GM19240 (cell line): ENCODE measurements at regions not wholly inside any gene's neighbourhood (a gene's known extent, or its start where the extent isn't known, plus 50 kb on each side); places are given as distances from the start of the nearest gene placed in this dataset.

Experiments
- DNase-seq: peaks from one replicate; pipeline ENCODE4 v3.0.0; 2011; ENCODE audit warnings: low spot score; ENCODE audit not compliant: insufficient read length

DNA sequence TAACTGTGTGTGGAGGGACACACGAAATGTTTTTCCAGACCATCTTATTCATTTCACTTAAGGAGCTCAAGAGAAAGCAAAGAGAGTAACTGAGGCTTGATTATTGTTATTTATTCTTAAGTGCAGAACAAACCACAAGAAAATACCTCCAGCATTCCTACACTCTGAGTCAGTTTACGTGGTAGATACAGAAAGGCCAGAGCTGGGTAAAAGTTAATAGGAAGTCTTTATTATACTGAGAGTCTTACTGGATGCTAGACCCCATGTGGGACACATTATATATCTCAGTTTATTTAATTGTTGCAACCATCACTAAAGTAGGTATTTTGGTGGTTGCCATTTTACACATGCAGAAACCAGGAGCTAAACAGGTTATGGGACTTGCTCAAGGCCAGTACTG lies 261.4 kb upstream of the POU2AF2 start:
- DNase-seq, result no peak

DNA sequence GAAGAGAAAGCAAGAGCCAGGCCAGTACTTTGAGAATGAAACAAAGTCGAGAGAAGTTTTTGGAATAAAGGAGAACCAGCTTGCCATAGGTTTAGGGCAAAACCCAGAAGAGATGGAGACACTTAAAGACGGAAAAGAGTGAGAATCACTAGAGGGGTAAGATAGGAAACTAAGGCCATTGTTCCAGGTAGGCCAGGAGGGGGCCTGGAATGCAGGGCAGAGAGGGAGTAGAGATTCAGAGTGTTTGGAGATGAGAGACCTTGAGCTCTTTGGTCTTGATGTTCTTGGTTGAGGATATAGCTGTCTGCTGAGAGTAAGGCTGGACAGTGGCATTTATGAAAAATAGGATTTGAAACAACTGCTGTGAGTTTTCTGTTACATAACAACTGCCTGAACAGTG lies 263.3 kb upstream of the POU2AF2 start:
- no peak for DNase-seq

DNA sequence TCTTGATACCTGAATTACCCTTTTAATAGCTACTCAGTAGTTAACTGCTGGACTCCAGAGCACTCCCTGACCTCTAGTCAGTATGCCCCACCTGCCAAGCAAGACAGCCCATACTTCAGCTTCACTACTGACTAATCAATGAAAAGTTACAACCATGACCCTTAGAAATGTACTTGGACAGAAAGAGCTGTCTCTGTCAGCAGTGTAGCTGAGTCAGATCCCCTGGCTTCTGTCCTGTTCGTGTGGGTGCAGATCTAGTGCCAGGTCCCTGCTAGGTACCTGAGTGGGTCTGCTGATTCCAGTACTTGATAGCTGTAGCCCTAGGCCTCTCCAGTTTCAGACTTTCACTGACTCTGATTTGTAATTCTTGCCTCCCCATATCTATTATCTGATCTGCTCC lies 265.8 kb upstream of the POU2AF2 start:
- no peak for DNase-seq

DNA sequence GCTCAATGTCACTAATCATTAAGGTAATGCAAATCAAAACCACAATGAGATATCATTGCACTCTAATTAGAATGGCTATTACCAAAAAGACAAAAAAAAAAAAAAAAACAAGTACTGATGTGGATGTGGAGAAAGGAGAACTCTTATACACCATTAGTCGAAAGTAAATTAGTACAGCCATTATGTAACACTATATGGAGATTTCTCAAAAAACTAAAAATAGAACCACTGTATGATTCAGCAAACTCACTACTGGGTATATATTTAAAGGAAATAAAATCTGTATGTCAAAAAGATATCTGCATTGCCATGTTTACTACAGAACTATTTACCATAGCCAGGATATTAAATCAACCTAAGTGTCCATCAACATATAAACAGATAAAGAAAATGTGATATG lies 265.4 kb upstream of the ARHGAP20 start:
- DNase-seq, result no peak

DNA sequence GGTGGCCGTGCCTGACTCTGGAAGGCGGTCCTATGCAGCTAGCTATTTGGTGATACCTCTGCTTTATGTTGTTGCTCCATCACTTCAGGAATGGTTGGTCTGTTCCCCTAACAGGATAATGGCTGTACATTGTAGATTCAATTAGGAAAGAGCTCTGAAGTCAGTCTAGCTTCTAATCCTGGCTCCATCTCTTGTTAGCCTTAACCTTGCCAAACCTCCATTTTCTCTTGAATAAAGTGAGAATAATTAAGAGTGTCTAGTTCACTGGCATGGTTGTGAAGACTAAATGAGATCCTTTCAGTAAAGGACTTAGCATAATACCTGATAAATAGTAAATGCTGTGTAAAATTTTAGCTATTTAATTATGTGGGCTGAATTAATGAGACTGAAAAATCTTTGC lies 262.5 kb upstream of the ARHGAP20 start:
- DNase-seq, result no peak

DNA sequence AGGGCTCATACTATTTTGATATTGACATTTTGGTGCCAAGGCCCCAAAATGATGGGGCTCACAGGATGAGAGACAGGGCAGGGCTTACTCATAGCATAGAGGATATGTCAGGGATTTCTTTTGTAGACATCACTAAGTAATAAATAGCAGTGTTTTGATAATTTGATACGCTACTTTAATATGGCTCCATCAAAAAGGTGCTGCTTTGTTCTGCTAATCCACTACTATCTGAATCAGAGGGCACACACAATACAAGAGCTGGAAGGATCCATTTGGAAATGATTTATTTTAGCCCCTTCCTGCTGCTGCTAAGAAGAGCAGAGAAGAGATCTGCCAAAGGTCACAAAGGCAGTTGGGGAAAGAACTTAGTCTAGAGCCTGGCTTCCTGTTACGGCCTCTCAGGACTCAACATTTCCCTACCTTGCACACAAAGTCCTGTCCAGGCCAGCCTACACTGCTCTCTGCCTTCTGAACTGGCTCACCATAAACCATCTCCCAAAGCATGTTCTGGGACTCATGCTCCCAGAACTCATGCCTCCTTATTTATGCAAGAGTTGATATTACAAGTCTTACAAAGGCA lies 261.3 kb upstream of the ARHGAP20 start:
- no peak for DNase-seq

DNA sequence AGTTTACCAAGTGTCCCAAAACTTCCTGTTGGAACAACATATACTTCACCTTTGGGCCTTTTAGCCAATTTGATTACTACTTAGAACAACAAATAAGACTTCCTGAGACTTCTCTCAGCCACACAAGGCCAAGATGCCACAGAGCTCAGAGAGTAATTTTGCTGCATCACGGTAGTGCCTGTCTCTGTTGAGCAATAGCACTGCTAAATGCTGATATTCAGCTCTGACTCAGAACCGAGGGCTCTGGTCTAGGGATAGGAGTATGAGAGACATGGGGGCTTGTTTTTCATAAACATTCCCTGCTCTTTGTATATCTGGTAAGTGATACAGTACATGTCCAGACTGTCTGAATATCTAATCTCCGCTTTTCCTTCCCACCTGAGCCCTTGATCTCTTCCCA lies 260.4 kb upstream of the ARHGAP20 start:
- DNase-seq, result no peak

DNA sequence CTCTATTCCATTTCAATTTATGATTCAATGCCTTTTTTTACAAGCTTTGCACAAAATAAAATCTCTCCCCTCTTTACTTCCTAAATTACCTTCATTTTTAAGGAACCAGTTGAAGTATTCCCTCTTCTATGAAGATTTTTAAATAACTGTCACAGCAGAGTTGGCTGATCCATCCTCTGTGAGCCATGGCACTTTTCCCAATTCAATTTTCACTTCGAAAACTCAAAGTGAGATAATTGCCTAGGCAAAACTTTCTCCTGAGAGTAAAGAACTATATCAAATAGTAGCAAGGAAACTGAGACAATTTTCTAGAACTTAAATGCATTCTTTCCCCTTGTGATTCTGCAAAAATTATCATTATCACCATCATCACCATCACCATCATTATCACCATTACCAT lies 259.9 kb upstream of the ARHGAP20 start:
- DNase-seq, result no peak

DNA sequence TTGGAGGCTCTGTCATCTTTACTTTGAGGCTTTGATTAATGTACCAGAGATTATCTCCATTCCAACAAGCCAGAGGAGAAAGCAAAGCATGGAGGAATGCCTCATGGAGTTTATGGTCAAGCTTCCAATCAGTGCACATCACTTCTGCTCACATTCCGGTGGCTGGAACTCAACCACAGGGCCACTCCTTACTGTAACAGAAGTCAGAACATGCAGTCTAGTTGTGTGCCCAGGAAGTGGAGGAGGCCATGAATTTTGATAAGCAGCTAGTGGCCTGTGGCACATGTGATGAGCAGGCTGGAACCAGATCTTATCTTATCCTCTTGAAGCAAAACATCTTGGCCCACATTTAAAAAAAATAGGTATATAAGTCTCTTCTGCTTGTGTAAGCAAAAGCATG lies 258.9 kb upstream of the ARHGAP20 start:
- DNase-seq, result no peak

DNA sequence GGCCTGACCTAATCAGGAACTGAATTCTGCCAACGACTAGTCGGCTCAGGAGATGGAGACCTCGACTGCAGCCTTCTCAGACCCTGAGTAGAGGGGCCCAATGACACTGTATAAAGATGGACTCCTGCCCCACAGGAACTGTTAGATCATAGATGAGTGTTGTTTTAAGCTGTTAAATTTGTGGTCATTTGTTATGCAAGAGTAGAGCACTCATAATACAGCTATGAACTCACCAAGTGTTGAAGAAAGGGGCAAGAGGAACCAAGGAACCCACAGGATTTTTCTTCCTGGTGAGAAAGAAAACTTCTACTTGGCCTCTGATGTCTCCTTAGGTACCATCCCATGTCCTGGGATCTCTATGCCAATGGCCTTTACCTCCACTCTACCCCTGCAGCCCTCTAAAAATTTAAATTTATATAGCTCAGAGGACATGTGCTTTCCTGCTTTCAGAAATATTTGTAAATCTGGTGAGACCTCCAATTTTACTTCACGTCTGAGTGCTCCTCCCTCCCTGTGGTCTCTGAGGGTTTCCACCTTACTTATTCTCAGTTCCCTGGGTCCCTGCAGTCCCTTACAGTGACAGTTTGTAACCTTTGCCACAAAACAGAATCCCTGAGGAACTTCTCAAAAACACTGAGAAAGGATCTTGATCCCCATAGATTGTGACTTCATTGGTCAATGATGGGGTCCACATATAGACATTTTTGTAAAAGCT lies 256.3 kb upstream of the ARHGAP20 start:
- DNase-seq, result no peak

DNA sequence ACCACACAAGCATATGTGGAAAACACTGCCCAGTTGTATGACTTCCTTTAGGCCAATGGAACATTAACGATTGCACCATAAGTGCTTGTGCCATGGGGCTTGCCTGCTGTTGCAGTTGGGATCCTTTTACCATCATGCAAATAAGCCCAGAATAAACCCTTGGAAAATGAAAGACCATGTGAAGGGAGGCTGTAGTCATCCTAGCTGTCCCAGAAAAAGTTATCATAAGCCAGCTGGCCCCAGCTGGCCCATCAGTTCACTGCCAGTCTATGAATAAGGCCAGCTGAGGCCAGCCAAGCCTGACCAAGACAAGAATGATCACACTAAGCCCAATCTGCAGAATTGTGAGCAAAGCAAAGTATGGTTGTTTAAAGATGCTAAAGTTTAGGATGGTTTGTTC lies 253.9 kb upstream of the ARHGAP20 start:
- DNase-seq, result no peak

DNA sequence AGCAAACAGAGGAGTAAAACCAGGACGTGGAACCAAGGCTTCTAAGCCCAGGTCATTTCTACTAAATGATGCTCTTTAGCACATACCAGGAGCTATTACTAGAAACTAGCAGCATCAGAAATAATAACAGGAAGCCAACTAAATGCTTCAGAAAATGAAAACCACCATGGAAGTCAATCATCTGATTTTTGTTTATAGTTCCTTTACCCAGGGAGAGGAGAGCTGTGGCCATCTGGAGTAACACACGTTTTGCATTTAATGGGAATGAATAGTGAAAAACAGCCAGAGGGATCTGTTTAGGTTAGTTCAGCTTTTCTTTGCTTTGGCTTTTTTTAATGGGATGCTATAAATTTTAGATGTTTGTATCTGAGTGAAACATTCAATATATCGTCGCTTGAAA lies 250.7 kb upstream of the ARHGAP20 start:
- DNase-seq, result no peak

DNA sequence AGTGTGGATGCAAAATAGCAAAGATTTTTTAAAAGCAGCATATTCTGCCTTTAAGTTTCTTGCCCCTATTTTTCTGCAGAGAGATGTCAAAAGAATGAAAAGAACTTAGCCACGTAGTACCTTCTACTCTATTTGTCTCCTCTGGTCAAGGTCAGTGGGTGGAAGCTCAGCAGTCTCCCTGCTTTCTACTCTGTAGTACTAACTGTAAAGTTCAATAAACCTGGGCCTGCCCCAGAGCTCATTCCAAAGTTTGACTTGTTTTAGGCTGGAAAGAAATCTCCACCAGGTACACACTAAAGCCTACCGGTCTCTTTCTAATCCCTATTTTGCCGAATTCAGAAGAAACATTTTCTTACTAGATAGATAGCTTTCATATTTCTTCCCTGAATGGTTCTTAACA lies 247.9 kb upstream of the ARHGAP20 start:
- DNase-seq, result no peak

DNA sequence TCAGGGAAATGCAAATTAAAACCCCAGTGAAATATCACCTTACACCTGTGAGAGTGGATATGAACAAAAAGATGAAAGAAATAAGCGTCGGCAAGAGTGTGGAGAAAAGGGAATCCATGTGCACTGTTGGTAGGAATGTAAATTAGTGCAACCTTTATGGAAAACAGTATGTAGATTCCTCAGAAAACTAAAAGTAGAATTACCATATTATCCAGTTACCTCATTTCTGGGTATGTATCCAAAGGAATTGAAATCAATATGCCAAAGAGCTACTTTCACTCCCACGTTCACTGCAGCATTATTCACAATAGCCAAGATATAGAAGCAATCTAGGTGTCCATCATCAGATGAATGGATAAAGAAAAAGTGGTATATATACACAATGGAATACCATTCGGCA lies 246.0 kb upstream of the ARHGAP20 start:
- DNase-seq, result no peak

DNA sequence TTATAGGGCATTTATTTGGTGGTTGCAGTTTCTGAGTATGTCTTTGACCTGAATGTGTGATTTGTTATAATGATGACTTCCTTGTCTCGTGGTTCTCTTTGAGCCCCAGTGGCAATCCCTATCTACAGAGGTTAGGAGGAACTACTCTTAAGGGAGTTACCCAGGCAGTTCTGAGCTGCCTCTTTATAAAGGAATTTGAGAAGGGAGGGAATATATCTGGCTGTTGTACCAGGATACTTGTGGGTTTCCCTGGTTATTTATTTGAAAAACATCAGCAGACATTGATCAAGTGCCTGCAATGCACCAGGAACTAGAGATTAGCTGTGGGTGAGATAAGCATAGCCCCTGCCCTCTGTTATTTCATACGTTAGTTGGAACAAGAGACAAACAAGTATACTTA lies 243.5 kb upstream of the ARHGAP20 start:
- no peak for DNase-seq

DNA sequence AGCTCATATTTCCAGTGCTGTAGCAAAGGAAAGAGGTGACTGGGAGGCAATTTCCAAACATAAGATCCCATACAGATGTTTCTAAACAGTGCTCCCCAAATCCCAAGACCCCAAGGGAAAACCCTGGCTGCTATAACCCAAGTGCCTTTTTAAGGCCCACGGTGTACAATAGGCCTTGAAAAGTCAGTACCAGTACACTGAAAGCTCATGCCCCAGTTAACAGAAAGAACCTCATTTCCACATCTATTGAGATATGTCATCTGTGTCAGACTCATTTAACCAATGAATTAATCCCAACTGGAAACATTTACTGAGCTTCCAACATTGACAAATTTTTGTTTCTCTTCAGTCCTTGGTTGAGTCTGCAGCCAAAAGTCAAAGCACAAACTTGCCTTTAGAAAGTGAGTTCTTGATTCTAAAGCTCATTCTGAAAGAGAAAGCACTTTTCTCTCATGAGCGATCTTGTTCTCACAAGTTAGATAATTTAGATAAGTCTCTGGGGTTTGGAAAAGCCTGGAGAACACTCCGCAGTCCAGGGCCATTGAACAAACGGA lies 239.8 kb upstream of the ARHGAP20 start:
- no peak for DNase-seq

DNA sequence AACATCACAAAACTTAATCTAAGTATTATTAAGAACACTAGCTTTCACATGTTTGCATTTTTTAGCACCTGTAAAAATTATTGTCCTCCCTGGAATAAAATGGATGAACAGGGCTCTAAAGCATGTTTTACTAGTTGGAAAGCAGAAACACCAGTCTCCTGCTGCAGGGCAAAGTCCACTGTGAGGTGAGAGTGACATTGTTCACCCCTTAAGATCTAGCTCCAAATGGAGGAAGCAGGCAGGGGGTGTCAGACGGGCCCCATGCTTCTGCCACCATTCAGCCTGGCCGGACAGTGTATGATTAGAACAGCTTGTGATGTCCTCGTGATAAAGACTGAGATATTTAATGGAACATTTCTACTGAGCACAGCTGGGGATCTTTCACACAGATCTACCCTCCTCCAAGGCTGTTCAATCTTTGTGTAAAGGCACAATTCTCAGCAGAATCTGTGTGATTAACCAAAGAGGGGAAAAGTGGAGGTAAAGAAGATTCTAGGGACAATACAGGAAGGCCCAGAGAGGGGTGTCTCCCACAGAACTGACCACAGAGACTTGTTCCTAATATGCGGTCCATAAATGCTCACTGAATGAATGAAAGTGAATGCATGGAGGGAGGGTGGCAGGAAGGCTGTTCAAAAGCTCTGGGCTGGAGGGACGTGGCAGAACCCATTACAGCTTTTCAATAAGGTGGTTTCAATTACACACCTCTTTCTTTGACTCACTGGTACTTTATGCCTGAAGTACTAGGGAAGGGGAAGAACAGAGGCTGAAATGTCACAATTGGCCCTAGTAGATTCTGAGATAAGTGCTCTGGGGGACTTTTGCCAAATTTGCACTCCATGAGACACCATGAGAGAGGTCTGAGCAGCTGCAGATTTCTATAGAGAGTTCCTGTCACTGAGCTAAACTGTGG lies 239.1 kb upstream of the ARHGAP20 start:
- no peak for DNase-seq

DNA sequence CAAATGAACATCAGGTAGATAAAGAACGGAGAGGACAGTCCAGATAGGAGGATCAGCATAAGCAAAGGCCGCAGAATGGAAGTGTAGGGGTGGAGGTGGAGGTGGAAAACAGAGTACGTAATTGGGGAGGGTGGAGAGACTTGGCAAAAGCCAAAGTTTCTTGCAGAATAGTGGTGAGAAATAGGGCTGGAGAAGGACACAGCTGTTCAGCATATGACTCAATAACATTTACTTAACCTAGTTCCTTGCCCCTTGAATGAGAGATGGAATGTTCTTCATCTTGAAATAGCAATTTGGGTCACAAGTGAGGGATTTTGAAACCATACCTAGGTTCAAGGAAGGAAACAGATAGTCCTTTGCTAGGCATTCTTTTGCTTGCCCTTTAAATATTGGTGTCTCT lies 235.9 kb upstream of the ARHGAP20 start:
- no peak for DNase-seq

DNA sequence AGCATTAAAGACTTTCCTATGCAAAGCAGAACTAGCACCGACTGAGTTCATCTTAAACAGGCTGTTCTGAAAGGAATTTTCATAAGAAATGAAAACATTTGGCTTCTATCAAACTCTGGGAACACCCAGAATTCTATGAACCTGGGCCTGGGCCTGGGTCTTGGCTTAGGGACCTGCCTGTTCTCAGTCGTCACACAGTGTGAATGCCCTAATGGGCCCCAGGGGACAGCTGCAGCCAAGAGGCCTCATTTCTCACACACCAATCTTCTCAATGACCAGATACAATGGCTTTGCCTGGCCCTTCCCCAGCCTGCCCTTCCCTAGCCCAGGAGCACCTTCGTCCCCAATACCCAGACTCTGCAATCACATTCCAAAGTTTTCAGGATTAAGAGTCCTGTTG lies 234.9 kb upstream of the ARHGAP20 start:
- DNase-seq, result no peak

DNA sequence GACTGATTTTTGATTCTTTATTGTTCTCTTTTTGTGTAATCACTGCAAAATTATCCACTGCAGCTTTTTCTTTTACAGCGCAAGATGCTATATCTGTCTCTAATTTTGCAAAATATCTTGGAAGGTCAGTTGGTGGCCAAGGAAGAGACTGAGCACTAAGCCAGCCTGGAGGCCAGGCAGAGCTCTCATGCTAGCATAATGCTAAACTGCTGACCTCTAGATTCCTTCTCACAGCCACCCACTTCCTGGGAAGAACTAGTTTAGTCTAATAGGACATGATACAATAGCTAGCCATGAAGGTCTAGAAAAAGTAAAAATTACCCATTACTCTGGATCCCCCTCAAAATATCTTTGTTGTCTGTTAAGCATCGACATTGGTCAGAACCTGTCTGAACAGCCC lies 227.2 kb upstream of the ARHGAP20 start:
- DNase-seq, result no peak

DNA sequence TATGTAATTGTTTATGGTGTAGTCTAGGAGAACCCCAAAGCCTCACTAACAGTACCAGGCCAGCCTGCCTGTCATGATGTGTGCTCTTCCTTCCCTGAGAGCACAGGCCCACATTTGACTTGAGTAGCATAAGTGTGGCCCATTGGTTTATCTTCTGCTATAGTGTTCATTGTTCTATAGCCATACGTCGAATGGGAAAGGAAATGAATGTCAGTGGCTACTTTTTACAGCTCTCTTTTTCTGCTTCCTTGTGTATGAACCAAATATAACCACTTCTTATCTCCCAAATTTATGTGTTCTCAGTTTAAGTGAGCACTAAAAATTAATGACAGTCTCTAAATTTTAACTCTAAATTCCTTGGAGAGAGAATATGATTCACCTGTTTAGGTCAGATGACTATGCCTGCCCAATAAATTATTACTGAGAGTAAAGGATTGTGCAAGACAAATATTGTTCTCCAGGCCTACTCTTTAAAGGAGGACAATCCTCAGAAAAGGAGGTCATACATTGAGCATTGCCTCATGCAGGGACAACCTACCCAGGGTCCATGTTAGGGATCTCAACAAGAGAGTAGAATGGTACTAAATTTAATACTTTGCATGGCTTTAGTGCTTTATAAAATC lies 222.9 kb upstream of the ARHGAP20 start:
- DNase-seq, result no peak

DNA sequence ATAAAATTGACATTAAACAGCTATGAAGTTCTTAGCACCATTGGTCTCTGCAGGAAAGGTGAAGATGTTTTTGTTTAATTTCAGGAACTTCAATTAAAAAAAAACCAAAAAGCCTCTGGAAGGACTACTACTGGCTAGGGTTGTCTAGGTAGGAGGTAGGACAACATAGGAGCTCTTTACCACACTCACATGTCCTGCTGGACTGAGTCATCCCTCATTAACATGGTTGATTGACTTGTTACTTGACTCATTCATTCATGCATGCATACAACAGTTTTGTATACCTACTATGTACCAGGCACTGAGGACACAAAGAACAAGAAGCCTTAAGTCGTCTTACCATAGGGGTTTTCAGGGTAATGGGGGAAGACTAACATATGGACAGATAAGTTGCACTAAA lies 216.9 kb upstream of the ARHGAP20 start:
- DNase-seq, result no peak
